ENCODE measurements at regions not wholly inside any gene's neighbourhood (a gene's known extent, or its start where the extent isn't known, plus 50 kb on each side); places are given as distances from the start of the nearest gene placed in this dataset.

GRCh38 chr3:141418751-141419150, 50.4 kb downstream of the ZBTB38 start:
- in situ Hi-C loops (cut with MboI; ENCODE audit: low pct_unique_long_range_greater_than_20kb, low sequenced_read_pairs) = no loop called here
- DNase-seq = no peak

- in situ Hi-C loops (cut with MboI; ENCODE audit: low pct_unique_long_range_greater_than_20kb, low sequenced_read_pairs) = no loop called here
- DNase-seq = no peak
Observed at GRCh38 chr3:141419946-141420345, 51.6 kb downstream of the ZBTB38 start.

GRCh38 chr3:141421186-141421585, 52.9 kb downstream of the ZBTB38 start:
- in situ Hi-C loops (cut with MboI; ENCODE audit: low pct_unique_long_range_greater_than_20kb, low sequenced_read_pairs) = no loop called here

GRCh38 chr3:141421639-141422319, 53.5 kb downstream of the ZBTB38 start:
- in situ Hi-C loops (cut with MboI; ENCODE audit: low pct_unique_long_range_greater_than_20kb, low sequenced_read_pairs) = no loop called here
- DNase-seq = no peak

More at GRCh38 chr3:141421186-141421585, 52.9 kb downstream of the ZBTB38 start:
- no peak for DNase-seq

GRCh38 chr3:141422961-141423582, 54.8 kb downstream of the ZBTB38 start:
- no peak for DNase-seq
- in situ Hi-C loops (cut with MboI; ENCODE audit: low pct_unique_long_range_greater_than_20kb, low sequenced_read_pairs) = no loop called here

- in situ Hi-C loops (cut with MboI; ENCODE audit: low pct_unique_long_range_greater_than_20kb, low sequenced_read_pairs) = no loop called here
- DNase-seq = peak; percentile 2
Observed at GRCh38 chr3:141425523-141426233, 57.4 kb downstream of the ZBTB38 start.

GRCh38 chr3:141426404-141427034, 58.2 kb downstream of the ZBTB38 start:
- peak; percentile 77 for DNase-seq
- in situ Hi-C loops (cut with MboI; ENCODE audit: low pct_unique_long_range_greater_than_20kb, low sequenced_read_pairs) = no loop called here

- DNase-seq = no peak
- in situ Hi-C loops (cut with MboI; ENCODE audit: low pct_unique_long_range_greater_than_20kb, low sequenced_read_pairs) = no loop called here
Observed at GRCh38 chr3:141427764-141428163, 59.1 kb upstream of the RASA2 start.

GRCh38 chr3:141429371-141430035, 57.3 kb upstream of the RASA2 start:
- no peak for DNase-seq
- in situ Hi-C loops (cut with MboI; ENCODE audit: low pct_unique_long_range_greater_than_20kb, low sequenced_read_pairs) = no loop called here

- no peak for DNase-seq
- in situ Hi-C loops (cut with MboI; ENCODE audit: low pct_unique_long_range_greater_than_20kb, low sequenced_read_pairs) = no loop called here
Observed at GRCh38 chr3:141430316-141430715, 56.5 kb upstream of the RASA2 start.

GRCh38 chr3:141431411-141432378, 55.1 kb upstream of the RASA2 start:
- in situ Hi-C loops (cut with MboI; ENCODE audit: low pct_unique_long_range_greater_than_20kb, low sequenced_read_pairs) = no loop called here
- no peak for DNase-seq

- DNase-seq = no peak
- in situ Hi-C loops (cut with MboI; ENCODE audit: low pct_unique_long_range_greater_than_20kb, low sequenced_read_pairs) = no loop called here
Observed at GRCh38 chr3:141432904-141433303, 53.9 kb upstream of the RASA2 start.

GRCh38 chr3:141434255-141434654, 52.6 kb upstream of the RASA2 start:
- DNase-seq = no peak
- in situ Hi-C loops (cut with MboI; ENCODE audit: low pct_unique_long_range_greater_than_20kb, low sequenced_read_pairs) = no loop called here

- in situ Hi-C loops (cut with MboI; ENCODE audit: low pct_unique_long_range_greater_than_20kb, low sequenced_read_pairs) = no loop called here
- no peak for DNase-seq
Observed at GRCh38 chr3:141436180-141436579, 50.6 kb upstream of the RASA2 start.

Measured in KBM-7 (cell line).